T-helper 17 cell (primary cell): ENCODE measurements at regions not wholly inside any gene's neighbourhood (a gene's known extent, or its start where the extent isn't known, plus 50 kb on each side); places are given as distances from the start of the nearest gene placed in this dataset.
"Not testable (repeated sequence)": the region's sequence is repeated elsewhere in the genome, so short reads cannot be mapped to it uniquely, and the experiment has no call there.

ENCODE experiments used
- ATAC-seq: fragments of 150-1000 bp; cut with Tn5 transposase; 2 replicates; pipeline ENCODE4 v1.10.0; 2021; ENCODE audit warnings: mild to moderate bottlenecking, moderate library complexity
- DNase-seq, 3 donors: peaks; one replicate each; pipeline versions ENCODE4 v3.0.0 to v3.0.0-alpha.2; 2020 to 2021
- H3K9me3 ChIP-seq: one replicate; pipeline ENCODE4 v1.7.0; 2013; ENCODE audit warnings: low read length, mild to moderate bottlenecking; ENCODE audit not compliant: control insufficient read depth, poor library complexity, severe bottlenecking
- H3K27ac Mint-ChIP-seq: one replicate; pipeline ENCODE4 v1.8.0; 2022; ENCODE audit warnings: mild to moderate bottlenecking, moderate library complexity, mixed read lengths
- H3K27me3 Mint-ChIP-seq: one replicate; pipeline ENCODE4 v1.8.0; 2022; ENCODE audit warnings: mixed read lengths
- H3K36me3 Mint-ChIP-seq: one replicate; pipeline ENCODE4 v1.8.0; 2022; ENCODE audit warnings: low read depth, mixed read lengths
- H3K4me1 Mint-ChIP-seq: one replicate; pipeline ENCODE4 v1.8.0; 2022; ENCODE audit warnings: mild to moderate bottlenecking, mixed read lengths
- H3K4me3 Mint-ChIP-seq: one replicate; pipeline ENCODE4 v1.8.0; 2022; ENCODE audit warnings: mild to moderate bottlenecking, moderate library complexity, mixed read lengths

GRCh38 chr4:87920478-87920877, 55.0 kb upstream of the SPP1 start:
- Mint-ChIP-seq H3K4me1 (no peaks in the 10 kb centered on the region), H3K27me3 (peaks cover 31% of the 10 kb centered on the region), H3K27ac (no peak overlapping the region), H3K4me3 (no peak overlapping the region), H3K36me3 (peaks cover 9% of the 10 kb centered on the region)
- ATAC-seq, result no peak
- no peak for DNase-seq
- no peaks in the 10 kb centered on the region for H3K9me3 ChIP-seq

- not testable (repeated sequence) for DNase-seq, H3K27ac Mint-ChIP-seq, H3K9me3 ChIP-seq, H3K4me3 Mint-ChIP-seq, H3K36me3 Mint-ChIP-seq, H3K4me1 Mint-ChIP-seq, ATAC-seq
- H3K27me3 Mint-ChIP-seq, result peaks cover 24% of the 10 kb centered on the region
These were observed 53.7 kb upstream of the SPP1 start for GRCh38 chr4:87921626-87922479.

GRCh38 chr4:87924146-87924545, 51.4 kb upstream of the SPP1 start:
- H3K4me3 Mint-ChIP-seq, H3K4me1 Mint-ChIP-seq, ATAC-seq, H3K9me3 ChIP-seq, H3K36me3 Mint-ChIP-seq, DNase-seq, H3K27ac Mint-ChIP-seq: not testable (repeated sequence)
- peaks cover 24% of the 10 kb centered on the region for H3K27me3 Mint-ChIP-seq
